Duodenal mucosa (tissue), 2 donors: ENCODE measurements at regions not wholly inside any gene's neighbourhood (a gene's known extent, or its start where the extent isn't known, plus 50 kb on each side); places are given as distances from the start of the nearest gene placed in this dataset.

Experiments used
- H3K27ac ChIP-seq: one replicate; pipeline ENCODE4 v1.7.0; 2013; ENCODE audit warnings: low read depth, low read length
- H3K27me3 ChIP-seq, 2 donors: one replicate each; pipeline ENCODE4 v1.7.0; 2013; ENCODE audit warnings: low read length in 2 of 2, control low read depth in 1 of 2; ENCODE audit not compliant: insufficient read depth in 2 of 2, control insufficient read depth in 1 of 2
- H3K36me3 ChIP-seq, 2 donors: one replicate each; pipeline ENCODE4 v1.7.0; 2013; ENCODE audit warnings: low read length in 2 of 2, control low read depth in 1 of 2; ENCODE audit not compliant: insufficient read depth in 2 of 2, control insufficient read depth in 1 of 2
- H3K4me1 ChIP-seq, 2 donors: one replicate each; pipeline ENCODE4 v1.7.0; 2013; ENCODE audit warnings: low read length in 2 of 2, control low read depth in 1 of 2; ENCODE audit not compliant: insufficient read depth in 2 of 2, control insufficient read depth in 1 of 2
- H3K4me3 ChIP-seq, 2 donors: one replicate each; pipeline ENCODE4 v1.7.0; 2013; ENCODE audit warnings: low read length in 2 of 2, low read depth in 1 of 2
- H3K9ac ChIP-seq, 2 donors: one replicate each; pipeline ENCODE4 v1.7.0; 2013; ENCODE audit warnings: low read length in 2 of 2, low read depth in 1 of 2
- H3K9me3 ChIP-seq, 2 donors: one replicate each; pipeline ENCODE4 v1.7.0; 2013; ENCODE audit warnings: low read length in 2 of 2, control low read depth in 1 of 2; ENCODE audit not compliant: control insufficient read depth in 1 of 2

DNA sequence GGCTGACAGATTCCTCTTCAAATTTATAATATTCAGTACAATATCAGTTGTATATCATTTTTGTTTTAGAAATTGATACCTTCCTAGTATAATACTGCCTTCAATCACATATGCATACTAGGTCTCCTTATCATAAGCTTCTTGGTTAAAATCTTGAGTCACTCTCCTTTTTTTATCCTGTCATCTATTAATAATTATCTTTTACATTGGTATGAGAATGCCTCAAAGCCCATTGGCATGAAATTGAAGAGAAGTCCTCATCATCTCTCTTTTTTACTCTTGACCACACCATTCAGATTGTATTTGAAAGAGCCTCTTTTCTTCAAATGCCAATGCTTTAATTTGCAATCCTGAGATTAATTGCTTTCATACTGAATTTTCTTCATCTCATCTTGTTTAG, 810.3 kb downstream of the BRINP1 start:
- Histone ChIP-seq H3K27ac (no peak overlapping the region), H3K4me1 (no peaks in the 10 kb centered on the region), H3K36me3 (no peaks in the 10 kb centered on the region), H3K9me3 (no peaks in the 10 kb centered on the region), H3K9ac (no peak overlapping the region), H3K27me3 (no peaks in the 10 kb centered on the region), H3K4me3 (no peak overlapping the region)

GRCh38 chr9:118561051-118561450, 808.2 kb downstream of the BRINP1 start:
- H3K4me3 ChIP-seq: no peak overlapping the region
- no peak overlapping the region for H3K9ac ChIP-seq
- H3K36me3 ChIP-seq: no peaks in the 10 kb centered on the region
- H3K27me3 ChIP-seq: no peaks in the 10 kb centered on the region
- no peak overlapping the region for H3K27ac ChIP-seq
- no peaks in the 10 kb centered on the region for H3K4me1 ChIP-seq
- no peaks in the 10 kb centered on the region for H3K9me3 ChIP-seq

GRCh38 chr9:118563677-118564076, 805.6 kb downstream of the BRINP1 start:
- H3K27ac ChIP-seq: no peak overlapping the region
- no peak overlapping the region for H3K9ac ChIP-seq
- H3K9me3 ChIP-seq: no peaks in the 10 kb centered on the region
- H3K4me3 ChIP-seq: no peak overlapping the region
- H3K27me3 ChIP-seq: no peaks in the 10 kb centered on the region
- no peaks in the 10 kb centered on the region for H3K36me3 ChIP-seq
- H3K4me1 ChIP-seq: no peaks in the 10 kb centered on the region

DNA sequence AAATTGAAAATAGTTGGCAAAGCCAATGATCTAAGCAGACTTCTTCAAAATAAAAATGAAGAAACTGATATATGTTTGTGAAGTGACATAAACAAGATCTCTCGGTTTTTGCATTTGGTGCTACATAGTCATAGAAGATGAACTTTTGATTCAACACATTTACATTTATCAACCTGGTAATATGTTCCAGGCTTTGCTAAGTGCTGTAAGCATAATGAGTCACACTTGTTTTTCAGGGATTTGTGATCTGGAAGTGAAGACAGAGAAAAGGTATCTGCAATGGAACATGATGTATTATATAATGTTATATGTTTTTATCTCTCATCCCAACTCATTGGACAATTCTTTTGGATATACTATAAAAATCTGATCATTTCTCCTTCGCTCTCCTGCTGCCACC, 801.4 kb downstream of the BRINP1 start:
- Histone ChIP-seq H3K9me3 (no peaks in the 10 kb centered on the region), H3K27ac (no peak overlapping the region), H3K36me3 (no peaks in the 10 kb centered on the region), H3K27me3 (no peaks in the 10 kb centered on the region), H3K4me3 (no peak overlapping the region), H3K9ac (no peak overlapping the region), H3K4me1 (no peaks in the 10 kb centered on the region)

- H3K9me3 ChIP-seq: no peaks in the 10 kb centered on the region
- H3K27me3 ChIP-seq: no peaks in the 10 kb centered on the region
- H3K4me1 ChIP-seq: no peaks in the 10 kb centered on the region
- H3K36me3 ChIP-seq: no peaks in the 10 kb centered on the region
- H3K4me3 ChIP-seq: no peak overlapping the region
- H3K9ac ChIP-seq: no peak overlapping the region
- H3K27ac ChIP-seq: no peak overlapping the region
Observed at GRCh38 chr9:118568704-118569103, 800.5 kb downstream of the BRINP1 start.

GRCh38 chr9:118569148-118569547, 800.1 kb downstream of the BRINP1 start:
- H3K36me3 ChIP-seq: no peaks in the 10 kb centered on the region
- no peaks in the 10 kb centered on the region for H3K9me3 ChIP-seq
- H3K27ac ChIP-seq: no peak overlapping the region

DNA sequence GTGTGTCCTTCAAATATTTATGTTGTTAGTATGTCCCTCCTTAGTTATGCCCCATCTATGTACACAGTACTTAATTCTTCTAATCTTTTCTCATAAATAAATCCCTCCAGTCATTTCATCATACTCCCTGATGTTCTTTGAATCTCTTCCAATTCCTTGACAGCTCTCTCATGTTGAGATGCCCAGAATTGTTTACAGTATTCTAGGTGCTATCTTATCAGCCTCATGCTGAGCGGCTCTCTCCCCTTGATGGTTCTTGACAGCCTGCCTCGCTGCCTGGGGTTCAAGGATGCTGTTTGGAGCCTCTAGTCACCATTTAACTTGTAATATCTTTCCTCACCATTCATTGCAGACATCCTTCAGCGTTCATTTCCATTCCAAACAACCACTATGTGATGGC, 799.2 kb downstream of the BRINP1 start:
- Histone ChIP-seq H3K4me1 (no peaks in the 10 kb centered on the region), H3K9ac (no peak overlapping the region), H3K36me3 (no peaks in the 10 kb centered on the region), H3K4me3 (no peak overlapping the region), H3K27ac (no peak overlapping the region), H3K9me3 (no peaks in the 10 kb centered on the region), H3K27me3 (no peaks in the 10 kb centered on the region)

More at GRCh38 chr9:118569148-118569547, 800.1 kb downstream of the BRINP1 start:
- no peak overlapping the region for H3K9ac ChIP-seq
- H3K4me1 ChIP-seq: no peaks in the 10 kb centered on the region
- H3K4me3 ChIP-seq: no peak overlapping the region
- H3K27me3 ChIP-seq: no peaks in the 10 kb centered on the region

DNA sequence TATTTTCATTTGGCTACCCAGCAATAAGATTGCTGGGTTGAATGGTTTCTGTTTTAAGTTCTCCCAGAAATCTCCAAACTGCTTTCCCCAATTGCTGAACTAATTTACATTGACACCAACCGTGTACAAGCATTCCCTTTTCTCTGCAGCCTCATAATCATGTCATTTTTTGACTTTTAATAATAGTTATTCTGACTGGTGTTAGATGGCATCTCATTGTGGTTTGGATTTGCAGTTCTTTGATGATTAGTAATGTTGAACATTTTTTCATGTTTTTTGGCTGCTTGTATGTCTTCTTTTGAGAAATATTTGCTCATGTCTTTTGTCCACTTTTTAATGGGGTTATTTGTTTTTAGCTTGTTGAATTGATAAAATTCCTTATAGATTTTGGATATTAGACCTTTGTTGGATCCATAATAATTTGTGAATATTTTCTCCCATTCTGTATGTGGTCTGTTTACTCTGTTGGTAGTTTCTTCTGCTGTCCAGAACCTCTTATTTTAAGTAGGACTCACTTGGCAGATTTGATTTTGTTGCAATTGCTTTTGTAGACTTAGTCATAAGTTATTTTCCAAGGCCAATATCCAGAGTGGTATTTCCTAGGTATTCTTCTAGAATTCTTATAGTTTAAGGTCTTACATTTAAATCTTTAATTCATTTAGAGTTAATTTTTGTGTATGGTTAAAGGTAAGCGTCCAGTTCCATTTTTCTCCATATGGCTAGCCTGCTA, 793.7 kb downstream of the BRINP1 start:
- H3K4me1 ChIP-seq: no peaks in the 10 kb centered on the region
- no peak overlapping the region for H3K4me3 ChIP-seq
- H3K36me3 ChIP-seq: no peaks in the 10 kb centered on the region
- H3K9me3 ChIP-seq: no peaks in the 10 kb centered on the region
- no peak overlapping the region for H3K9ac ChIP-seq
- H3K27me3 ChIP-seq: no peaks in the 10 kb centered on the region
- no peak overlapping the region for H3K27ac ChIP-seq

DNA sequence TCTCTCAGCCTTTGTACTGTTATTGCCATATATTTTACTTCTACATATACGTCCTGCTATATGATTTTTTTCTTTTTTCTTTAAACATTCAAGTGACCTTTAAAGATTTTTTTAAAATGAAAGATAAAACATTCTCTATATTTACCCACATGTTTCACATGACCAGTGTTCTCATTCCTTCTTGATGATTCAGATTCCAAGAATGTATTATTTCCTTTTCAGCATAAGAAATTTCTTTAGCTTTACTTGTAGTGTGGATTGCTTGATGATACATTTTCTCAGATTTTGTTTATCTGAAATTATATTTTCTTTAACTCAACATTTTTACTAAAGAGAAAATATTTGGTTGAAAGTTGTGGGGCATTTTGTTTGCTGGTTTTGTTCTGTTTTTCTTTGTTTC, 792.1 kb downstream of the BRINP1 start:
- peaks cover 0 to 3% of the 10 kb centered on the region in 2 donors for H3K9me3 ChIP-seq
- H3K9ac ChIP-seq: no peak overlapping the region
- H3K4me1 ChIP-seq: no peaks in the 10 kb centered on the region
- H3K4me3 ChIP-seq: no peak overlapping the region
- H3K27ac ChIP-seq: no peak overlapping the region
- no peaks in the 10 kb centered on the region for H3K27me3 ChIP-seq
- no peaks in the 10 kb centered on the region for H3K36me3 ChIP-seq

GRCh38 chr9:118578467-118578866, 790.8 kb downstream of the BRINP1 start:
- H3K9ac ChIP-seq: no peak overlapping the region
- no peaks in the 10 kb centered on the region for H3K4me1 ChIP-seq
- H3K36me3 ChIP-seq: no peaks in the 10 kb centered on the region
- peaks cover 0 to 3% of the 10 kb centered on the region in 2 donors for H3K9me3 ChIP-seq
- no peak overlapping the region for H3K4me3 ChIP-seq
- H3K27me3 ChIP-seq: no peaks in the 10 kb centered on the region
- H3K27ac ChIP-seq: no peak overlapping the region
